ENCODE measurements at regions not wholly inside any gene's neighbourhood (a gene's known extent, or its start where the extent isn't known, plus 50 kb on each side); places are given as distances from the start of the nearest gene placed in this dataset.
"Not testable (repeated sequence)": the region's sequence is repeated elsewhere in the genome, so short reads cannot be mapped to it uniquely, and the experiment has no call there.

GRCh38 chr17:71183066-71183660 is 937.7 kb upstream of the SOX9 start:
- no peak for DNase-seq (ENCODE audit: low read depth in 2 of 2)

- no peak for DNase-seq (ENCODE audit: low read depth in 2 of 2)
These were observed 936.1 kb upstream of the SOX9 start for GRCh38 chr17:71184716-71185115.

- no peak for DNase-seq (ENCODE audit: low read depth in 2 of 2)
These were observed 933.5 kb upstream of the SOX9 start for GRCh38 chr17:71187145-71187878.

- DNase-seq (ENCODE audit: low read depth in 2 of 2) = no peak
These were observed 931.9 kb upstream of the SOX9 start for GRCh38 chr17:71188811-71189492.

- DNase-seq (ENCODE audit: low read depth in 2 of 2) = no peak
These were observed 931.4 kb upstream of the SOX9 start for GRCh38 chr17:71189493-71189831.

GRCh38 chr17:71192039-71192555 is 928.7 kb upstream of the SOX9 start:
- no peak for DNase-seq (ENCODE audit: low read depth in 2 of 2)

- DNase-seq (ENCODE audit: low read depth in 2 of 2) = no peak
These were observed 928.0 kb upstream of the SOX9 start for GRCh38 chr17:71192848-71193247.

- DNase-seq (ENCODE audit: low read depth in 2 of 2) = no peak
These were observed 920.2 kb upstream of the SOX9 start for GRCh38 chr17:71200597-71200996.

- no peak for DNase-seq (ENCODE audit: low read depth in 2 of 2)
These were observed 919.2 kb upstream of the SOX9 start for GRCh38 chr17:71201639-71202038.

GRCh38 chr17:71202449-71202848 is 918.4 kb upstream of the SOX9 start:
- DNase-seq (ENCODE audit: low read depth in 2 of 2) = no peak

GRCh38 chr17:71203953-71204352 is 916.9 kb upstream of the SOX9 start:
- DNase-seq (ENCODE audit: low read depth in 2 of 2) = no peak

- DNase-seq (ENCODE audit: low read depth in 2 of 2) = not testable (repeated sequence)
These were observed 914.9 kb upstream of the SOX9 start for GRCh38 chr17:71205951-71206350.

- no peak for DNase-seq (ENCODE audit: low read depth in 2 of 2)
These were observed 912.6 kb upstream of the SOX9 start for GRCh38 chr17:71208111-71208704.

GRCh38 chr17:71213936-71214335 is 906.9 kb upstream of the SOX9 start:
- DNase-seq (ENCODE audit: low read depth in 2 of 2) = no peak

GRCh38 chr17:71217769-71218168 is 903.1 kb upstream of the SOX9 start:
- no peak for DNase-seq (ENCODE audit: low read depth in 2 of 2)

- DNase-seq (ENCODE audit: low read depth in 2 of 2) = no peak
These were observed 895.8 kb upstream of the SOX9 start for GRCh38 chr17:71224824-71225575.

GRCh38 chr17:71227841-71228240 is 893.0 kb upstream of the SOX9 start:
- DNase-seq (ENCODE audit: low read depth in 2 of 2) = no peak

GRCh38 chr17:71229070-71229469 is 891.8 kb upstream of the SOX9 start:
- no peak for DNase-seq (ENCODE audit: low read depth in 2 of 2)

GRCh38 chr17:71232801-71233559 is 887.8 kb upstream of the SOX9 start:
- no peak for DNase-seq (ENCODE audit: low read depth in 2 of 2)

- DNase-seq (ENCODE audit: low read depth in 2 of 2) = no peak
These were observed 886.5 kb upstream of the SOX9 start for GRCh38 chr17:71234349-71234748.

All from lung microvascular endothelial cell (primary cell).